Ammon's horn (tissue), 1 donor: ENCODE measurements at regions not wholly inside any gene's neighbourhood (a gene's known extent, or its start where the extent isn't known, plus 50 kb on each side); places are given as distances from the start of the nearest gene placed in this dataset.

Experiments used
- DNase-seq: peaks from one replicate; pipeline ENCODE4 v3.0.0-alpha.2; 2016; ENCODE audit warnings: low spot score

DNA sequence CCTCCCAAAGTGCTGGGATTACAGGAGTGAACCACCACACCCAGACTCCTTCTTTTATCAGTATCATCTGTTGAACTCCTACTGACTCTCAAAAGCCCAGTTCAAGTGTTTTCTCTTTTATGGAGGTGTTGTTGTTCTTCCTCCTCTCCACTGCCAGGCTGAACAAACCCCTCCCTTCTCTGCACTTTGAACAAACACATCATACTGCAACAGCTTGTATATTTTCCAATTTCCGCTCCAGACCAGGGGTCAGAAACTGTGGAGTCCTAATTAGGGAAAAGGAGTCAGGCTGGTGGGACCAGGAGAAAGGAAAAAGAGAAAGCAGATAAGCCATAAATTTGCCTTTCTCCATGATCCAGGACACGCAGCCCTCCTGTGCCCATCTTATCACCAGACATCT is 148.1 kb upstream of the HMHB1 start:
- DNase-seq = no peak

DNA sequence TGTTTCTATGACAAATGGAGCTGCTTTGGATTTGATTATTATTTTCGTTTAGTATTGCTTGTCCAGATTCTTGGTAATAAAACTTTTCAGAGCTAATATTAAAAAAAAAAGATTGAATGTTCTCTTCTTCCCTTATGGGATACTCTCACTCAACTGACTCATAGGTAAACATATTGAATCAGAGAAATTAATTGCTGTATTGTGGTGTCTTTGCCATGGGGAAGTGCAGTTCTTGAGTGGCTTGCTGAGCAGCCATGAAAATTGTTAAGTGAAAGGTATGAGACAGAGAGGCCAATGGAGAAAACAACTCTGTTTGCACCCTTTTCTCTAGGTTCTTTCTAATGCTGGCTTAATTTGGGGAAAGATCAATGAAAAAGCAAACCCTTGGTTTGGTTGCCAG is 149.9 kb upstream of the HMHB1 start:
- DNase-seq = no peak

DNA sequence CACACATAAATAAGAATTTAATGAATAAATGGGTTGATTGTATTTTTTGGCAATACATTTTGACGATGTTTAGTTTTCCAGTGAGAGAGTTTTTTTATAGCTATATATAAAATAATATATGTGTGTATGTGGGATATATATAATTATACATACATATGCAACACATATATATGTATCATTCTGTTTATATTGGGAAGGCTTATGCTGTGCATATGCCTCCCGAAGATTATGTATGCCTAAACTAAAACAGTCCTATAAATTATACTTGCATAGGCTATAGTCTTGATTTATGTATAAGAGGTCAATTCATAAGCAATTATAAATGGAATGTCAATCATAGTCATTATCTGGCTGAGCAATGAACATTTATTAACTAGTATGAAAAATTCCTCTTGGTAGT is 151.3 kb upstream of the HMHB1 start:
- no peak for DNase-seq

DNA sequence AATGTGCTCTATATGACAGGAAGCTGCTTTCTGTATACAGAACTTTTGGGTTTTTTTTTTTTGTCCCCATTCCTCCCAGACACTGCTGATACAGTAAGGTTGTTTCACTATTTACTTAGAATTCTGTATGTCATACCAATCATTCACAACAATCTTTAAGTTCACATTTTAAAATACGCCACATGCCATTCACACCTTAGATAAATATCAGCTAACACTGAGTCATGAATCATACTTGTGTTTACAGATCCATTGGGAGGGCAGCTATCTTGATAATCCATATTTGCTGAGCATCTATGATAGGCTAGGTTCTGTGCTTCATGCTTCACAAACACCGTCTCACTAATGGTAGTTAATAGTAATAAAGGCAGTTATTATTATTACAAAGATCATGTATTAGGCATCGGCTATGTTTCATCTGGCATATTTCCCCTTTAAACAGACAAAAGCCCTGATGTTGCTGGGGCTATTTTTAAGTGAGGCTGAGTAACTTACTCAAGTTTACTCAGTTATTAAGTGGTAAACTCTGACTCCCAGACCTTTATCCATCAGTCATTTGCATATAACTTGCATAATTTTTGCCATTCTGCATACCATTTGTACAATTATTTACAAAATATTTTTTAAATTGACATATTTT is 152.2 kb upstream of the HMHB1 start:
- no peak for DNase-seq

DNA sequence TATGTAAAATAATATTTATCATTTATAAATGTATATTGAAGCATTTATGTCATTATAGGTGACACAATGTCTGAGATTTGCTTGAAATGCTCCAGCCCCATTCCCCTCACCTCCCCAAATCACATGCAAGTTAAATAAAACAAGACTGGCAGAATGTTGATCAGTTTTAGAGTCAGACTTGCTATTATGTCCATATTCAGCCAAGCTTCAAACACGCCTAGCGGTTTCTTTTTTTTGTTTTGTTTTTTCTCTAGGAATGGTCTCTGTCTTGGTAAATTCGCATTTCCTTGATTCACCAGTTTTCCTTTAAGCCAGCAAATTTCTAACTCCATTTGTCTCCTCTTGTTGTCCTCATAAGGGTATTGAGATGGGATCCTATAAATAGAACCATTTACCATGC is 153.0 kb upstream of the HMHB1 start:
- DNase-seq = no peak

GRCh38 chr5:143657647-143658285 is 154.2 kb upstream of the HMHB1 start:
- DNase-seq = no peak

- no peak for DNase-seq
Measured at GRCh38 chr5:143653766-143654282, 158.1 kb upstream of the HMHB1 start.

- DNase-seq = no peak
Measured at GRCh38 chr5:143653256-143653655, 158.7 kb upstream of the HMHB1 start.

- DNase-seq = no peak
Measured at GRCh38 chr5:143652108-143652700, 159.8 kb upstream of the HMHB1 start.

- DNase-seq = peak; percentile 17
Measured at GRCh38 chr5:143649937-143650621, 161.9 kb upstream of the HMHB1 start.

GRCh38 chr5:143648696-143649095 is 163.3 kb upstream of the HMHB1 start:
- no peak for DNase-seq

GRCh38 chr5:143646961-143647360 is 165.0 kb upstream of the HMHB1 start:
- no peak for DNase-seq

DNA sequence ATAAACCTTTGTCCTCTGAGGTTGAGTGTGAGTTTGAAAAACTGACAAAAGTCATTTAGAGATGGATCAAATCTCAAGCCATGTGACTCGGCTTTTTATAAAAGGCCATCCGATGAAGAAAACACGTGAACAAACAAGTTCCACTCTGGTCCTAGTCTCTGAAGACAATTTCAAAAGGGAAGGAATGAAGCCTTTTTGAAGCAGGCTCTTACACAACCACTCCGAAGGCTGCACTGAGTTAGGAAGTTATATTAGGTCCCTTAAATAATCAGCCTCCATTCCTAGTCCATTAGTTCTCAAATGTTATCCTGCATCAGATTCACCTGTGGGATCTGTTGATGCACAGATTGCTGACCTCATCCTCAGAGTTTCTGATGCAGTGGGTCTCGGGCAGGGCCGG is 166.6 kb upstream of the HMHB1 start:
- DNase-seq = no peak

GRCh38 chr5:143644727-143645126 is 167.2 kb upstream of the HMHB1 start:
- DNase-seq = no peak

DNA sequence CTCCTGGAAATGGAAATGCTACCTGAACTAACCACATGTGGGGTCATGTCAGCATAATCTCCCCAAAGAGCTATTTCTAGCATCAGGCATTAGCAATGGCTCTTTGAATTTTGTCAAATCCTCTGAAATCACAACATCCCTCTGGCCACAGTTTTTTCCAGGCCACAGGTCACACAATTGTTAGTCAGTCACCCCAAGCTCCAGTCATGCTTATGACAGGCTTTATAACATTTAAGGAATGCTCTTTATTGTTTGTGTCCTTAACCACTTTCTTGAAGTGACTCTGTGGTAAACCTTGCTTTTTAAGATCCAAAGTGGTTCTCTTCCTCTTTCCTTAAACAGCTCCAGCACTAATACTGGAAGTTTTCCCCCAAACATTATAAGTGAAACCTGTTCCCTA is 169.2 kb upstream of the HMHB1 start:
- DNase-seq = no peak

- DNase-seq = no peak
Measured at GRCh38 chr5:143641549-143642355, 170.2 kb upstream of the HMHB1 start.

- DNase-seq = no peak
Measured at GRCh38 chr5:143638654-143639053, 173.3 kb upstream of the HMHB1 start.

DNA sequence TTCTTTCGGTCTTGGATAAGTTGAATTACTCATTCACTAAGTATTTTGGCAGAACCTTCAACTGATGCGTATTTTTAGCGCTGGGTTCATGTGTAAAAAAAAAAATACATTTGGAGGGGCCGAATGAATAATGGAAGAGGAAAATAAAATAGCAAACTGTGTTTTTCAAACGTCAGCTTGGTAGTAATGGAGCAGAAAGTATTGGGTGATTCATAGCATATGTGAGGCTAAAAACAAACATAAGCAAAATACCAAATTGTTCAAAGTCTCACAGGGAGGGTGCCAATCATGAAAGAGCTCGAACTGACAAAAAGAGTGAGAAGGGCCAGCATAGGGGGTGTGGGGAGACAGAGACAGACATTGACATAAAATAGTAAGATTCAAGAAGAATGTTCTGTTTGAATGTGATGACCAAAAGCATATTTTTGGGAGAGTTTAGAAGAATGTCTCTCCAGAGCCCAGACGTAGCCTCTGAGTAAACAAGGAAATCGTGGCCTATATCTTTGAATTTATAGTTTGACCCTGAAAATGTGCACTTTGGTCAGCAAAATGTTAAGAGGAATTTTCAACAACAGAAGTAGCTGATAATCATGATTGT is 174.9 kb upstream of the HMHB1 start:
- peak; percentile 3 for DNase-seq

GRCh38 chr5:143635888-143636287 is 176.1 kb upstream of the HMHB1 start:
- DNase-seq = no peak

- no peak for DNase-seq
Measured at GRCh38 chr5:143635146-143635752, 176.7 kb upstream of the HMHB1 start.

DNA sequence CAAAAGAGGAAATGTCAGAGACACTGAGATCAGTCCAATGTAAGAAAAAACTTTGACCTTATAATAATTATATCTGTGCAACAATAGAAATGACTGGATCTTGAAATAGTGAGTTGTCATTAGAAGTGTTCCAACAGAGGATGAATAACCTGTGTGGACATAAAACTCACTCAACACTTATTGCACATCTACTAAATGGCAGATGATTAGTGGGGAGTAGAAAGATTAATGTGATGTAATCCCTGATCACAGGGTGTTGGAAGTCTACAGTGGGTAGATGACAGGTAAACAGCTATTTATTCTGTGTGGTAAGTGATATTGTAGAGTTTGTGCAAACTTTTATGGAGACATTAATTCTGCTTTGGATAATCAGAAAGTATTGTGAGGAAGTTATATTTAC is 177.3 kb upstream of the HMHB1 start:
- no peak for DNase-seq
